CD4-positive, alpha-beta T cell treated with Interferon alpha-2 for 1 hour (primary cell): ENCODE measurements at regions not wholly inside any gene's neighbourhood (a gene's known extent, or its start where the extent isn't known, plus 50 kb on each side); places are given as distances from the start of the nearest gene placed in this dataset.
"Not testable (repeated sequence)": the region's sequence is repeated elsewhere in the genome, so short reads cannot be mapped to it uniquely, and the experiment has no call there.

Experiments used
- DNase-seq, 2 donors: peaks; one replicate each; pipeline ENCODE4 v3.0.0-alpha.2; 2020 to 2022

- DNase-seq = no peak
Observed at GRCh38 chr20:40941133-40941610, 87.5 kb upstream of the TOP1 start.

GRCh38 chr20:40942006-40942405, 86.6 kb upstream of the TOP1 start:
- no peak for DNase-seq

GRCh38 chr20:40942775-40943174, 85.8 kb upstream of the TOP1 start:
- no peak for DNase-seq

GRCh38 chr20:40943591-40943990, 85.0 kb upstream of the TOP1 start:
- no peak for DNase-seq

- no peak for DNase-seq
Observed at GRCh38 chr20:40945189-40945588, 83.4 kb upstream of the TOP1 start.

- peak; percentile 18 to 26 for DNase-seq
Observed at GRCh38 chr20:40945754-40946450, 82.7 kb upstream of the TOP1 start.

- DNase-seq = no peak
Observed at GRCh38 chr20:40946451-40946850, 82.2 kb upstream of the TOP1 start.

GRCh38 chr20:40948465-40949267, 80.0 kb upstream of the TOP1 start:
- DNase-seq = no peak

- DNase-seq = no peak
Observed at GRCh38 chr20:40949346-40949745, 79.3 kb upstream of the TOP1 start.

- no peak for DNase-seq
Observed at GRCh38 chr20:40952136-40952535, 76.5 kb upstream of the TOP1 start.

- no peak for DNase-seq
Observed at GRCh38 chr20:40953416-40953815, 75.2 kb upstream of the TOP1 start.

- DNase-seq = no peak
Observed at GRCh38 chr20:40953856-40954255, 74.8 kb upstream of the TOP1 start.

GRCh38 chr20:40954521-40955165, 74.0 kb upstream of the TOP1 start:
- DNase-seq = no peak

- no peak for DNase-seq
Observed at GRCh38 chr20:40955326-40955725, 73.3 kb upstream of the TOP1 start.

GRCh38 chr20:40955826-40956225, 72.8 kb upstream of the TOP1 start:
- not testable (repeated sequence) for DNase-seq

- DNase-seq = no peak
Observed at GRCh38 chr20:40956542-40957264, 71.9 kb upstream of the TOP1 start.

GRCh38 chr20:40957265-40957760, 71.3 kb upstream of the TOP1 start:
- DNase-seq = no peak

GRCh38 chr20:40958598-40958997, 70.0 kb upstream of the TOP1 start:
- no peak for DNase-seq

GRCh38 chr20:40959325-40960092, 69.1 kb upstream of the TOP1 start:
- no peak for DNase-seq

GRCh38 chr20:40960101-40960500, 68.5 kb upstream of the TOP1 start:
- DNase-seq = no peak

GRCh38 chr20:40960521-40960956, 68.1 kb upstream of the TOP1 start:
- DNase-seq = no peak

GRCh38 chr20:40961176-40961575, 67.4 kb upstream of the TOP1 start:
- no peak for DNase-seq
